Astrocyte of the cerebellum (primary cell): ENCODE measurements at regions not wholly inside any gene's neighbourhood (a gene's known extent, or its start where the extent isn't known, plus 50 kb on each side); places are given as distances from the start of the nearest gene placed in this dataset.

Experiments used
- DNase-seq: peaks from one replicate; pipeline ENCODE4 v3.0.0-alpha.2; 2011; ENCODE audit warnings: low read depth
- H3K4me3 ChIP-seq: 2 replicates; pipeline ENCODE4 v1.5.1; 2011; ENCODE audit warnings: mild to moderate bottlenecking, low read depth, low read length, moderate library complexity
- CTCF ChIP-seq: IDR thresholded peaks from 2 replicates; pipeline ENCODE4 v1.5.1; 2012; ENCODE audit warnings: low read length, low read depth, moderate library complexity, mild to moderate bottlenecking; ENCODE audit errors: missing control alignments
- in situ Hi-C: cut with HindIII; loops from 2 replicates; pipeline ENCODE4 v1.10.0; 2017; ENCODE audit warnings: low sequenced_read_pairs

- in situ Hi-C loops: no loop called here
- no peak for DNase-seq
- no peak for TF ChIP-seq CTCF
- no peak overlapping the region for H3K4me3 ChIP-seq
Measured at GRCh38 chr2:53257287-53257686, 510.3 kb upstream of the CHAC2 start.

- in situ Hi-C loops: no loop called here
- no peak overlapping the region for H3K4me3 ChIP-seq
- no peak for TF ChIP-seq CTCF
Measured at GRCh38 chr2:53253244-53253643, 514.4 kb upstream of the CHAC2 start.

GRCh38 chr2:53252115-53252514 is 515.5 kb upstream of the CHAC2 start:
- H3K4me3 ChIP-seq: no peak overlapping the region
- DNase-seq: no peak
- in situ Hi-C loops: no loop called here
- TF ChIP-seq CTCF: no peak

More at GRCh38 chr2:53253244-53253643, 514.4 kb upstream of the CHAC2 start:
- DNase-seq: no peak

- no peak overlapping the region for H3K4me3 ChIP-seq
- no peak for DNase-seq
- in situ Hi-C loops: no loop called here
- no peak for TF ChIP-seq CTCF
Measured at GRCh38 chr2:53247956-53248735, 519.5 kb upstream of the CHAC2 start.

GRCh38 chr2:53243430-53243829 is 524.2 kb upstream of the CHAC2 start:
- no peak for TF ChIP-seq CTCF
- no peak for DNase-seq
- in situ Hi-C loops: no loop called here
- no peak overlapping the region for H3K4me3 ChIP-seq

- TF ChIP-seq CTCF: no peak
- in situ Hi-C loops: no loop called here
- DNase-seq: no peak
- no peak overlapping the region for H3K4me3 ChIP-seq
Measured at GRCh38 chr2:53242090-53242489, 525.5 kb upstream of the CHAC2 start.
